GM23338 (cell line): ENCODE measurements at regions not wholly inside any gene's neighbourhood (a gene's known extent, or its start where the extent isn't known, plus 50 kb on each side); places are given as distances from the start of the nearest gene placed in this dataset.

ENCODE experiments used
- ATAC-seq: fragments of 200-7000 bp; cut with Tn5 transposase; 3 replicates; pipeline ENCODE4 v1.9.1; 2020
- DNase-seq: peaks from one replicate; pipeline ENCODE4 v3.0.0-alpha.2; 2015; ENCODE audit warnings: low spot score
- H2AFZ ChIP-seq: fragments of 200-600 bp; sonication (generic); 2 replicates; pipeline ENCODE4 v1.8.0; 2016; ENCODE audit warnings: antibody characterized with exemption, mild to moderate bottlenecking, moderate library complexity
- H3F3A ChIP-seq: fragments of 200-600 bp; sonication (generic); replicated peaks from 2 replicates; pipeline ENCODE4 v1.8.0; 2017; ENCODE audit warnings: antibody characterized with exemption, mixed run types, low read depth
- H3K27ac ChIP-seq: fragments of 200-600 bp; sonication (generic); 2 replicates; pipeline ENCODE4 v1.6.1; 2016; ENCODE audit warnings: low read depth
- H3K27me3 ChIP-seq: fragments of 200-600 bp; sonication (generic); 2 replicates; pipeline ENCODE4 v1.8.0; 2016; ENCODE audit warnings: mild to moderate bottlenecking, mixed run types, moderate library complexity; ENCODE audit not compliant: insufficient read depth
- H3K36me3 ChIP-seq: fragments of 200-600 bp; sonication (generic); 2 replicates; pipeline ENCODE4 v1.8.0; 2016; ENCODE audit warnings: mild to moderate bottlenecking; ENCODE audit not compliant: insufficient read depth
- H3K4me1 ChIP-seq: fragments of 200-600 bp; sonication (generic); 2 replicates; pipeline ENCODE4 v1.8.0; 2016; ENCODE audit warnings: mild to moderate bottlenecking, moderate library complexity; ENCODE audit not compliant: insufficient read depth
- H3K4me2 ChIP-seq: fragments of 200-600 bp; sonication (generic); 2 replicates; pipeline ENCODE4 v1.7.1; 2017; ENCODE audit warnings: mixed run types
- H3K4me3 ChIP-seq: fragments of 200-600 bp; sonication (generic); 2 replicates; pipeline ENCODE4 v1.6.1; 2016; ENCODE audit warnings: mixed run types
- H3K79me2 ChIP-seq: fragments of 200-600 bp; sonication (generic); replicated peaks from 2 replicates; pipeline ENCODE4 v1.8.0; 2017; ENCODE audit warnings: mild to moderate bottlenecking; ENCODE audit not compliant: insufficient read depth
- H3K9me2 ChIP-seq: fragments of 200-600 bp; sonication (generic); 2 replicates; pipeline ENCODE4 v1.8.0; 2017; ENCODE audit not compliant: insufficient read depth
- H4K20me1 ChIP-seq: fragments of 200-600 bp; sonication (generic); replicated peaks from 2 replicates; pipeline ENCODE4 v1.8.0; 2017; ENCODE audit warnings: mild to moderate bottlenecking; ENCODE audit not compliant: insufficient read depth
- H3K27ac Mint-ChIP-seq: 2 replicates; pipeline ENCODE4 v1.8.0; 2020; ENCODE audit warnings: inconsistent platforms, mild to moderate bottlenecking, moderate library complexity, mixed read lengths
- H3K27me3 Mint-ChIP-seq: 3 replicates; pipeline ENCODE4 v1.8.0; 2022; ENCODE audit warnings: low read depth, mild to moderate bottlenecking, moderate library complexity, mixed read lengths, inconsistent platforms; ENCODE audit not compliant: insufficient read depth, poor library complexity
- H3K36me3 Mint-ChIP-seq: 3 replicates; pipeline ENCODE4 v1.8.0; 2021; ENCODE audit warnings: low read depth, mild to moderate bottlenecking, inconsistent platforms, moderate library complexity, mixed read lengths
- H3K4me1 Mint-ChIP-seq: 3 replicates; pipeline ENCODE4 v1.8.0; 2020; ENCODE audit warnings: mild to moderate bottlenecking, inconsistent platforms, mixed read lengths
- H3K4me3 Mint-ChIP-seq: 3 replicates; pipeline ENCODE4 v1.8.0; 2021; ENCODE audit warnings: moderate library complexity, mild to moderate bottlenecking, inconsistent platforms, mixed read lengths
- H3K9me3 Mint-ChIP-seq: 3 replicates; pipeline ENCODE4 v1.8.0; 2020; ENCODE audit warnings: moderate library complexity, mild to moderate bottlenecking, inconsistent platforms, mixed read lengths
- CTCF ChIP-seq, 2 experiments: fragments of 200-600 bp in 1 of 2; sonication (generic) in 1 of 2; conservative IDR thresholded peaks; 2 replicates each; pipeline versions ENCODE4 v1.5.1 to v1.6.1; 2016 to 2017; ENCODE audit warnings: antibody characterized with exemption in 2 of 2, low read depth in 2 of 2, mild to moderate bottlenecking in 2 of 2, moderate library complexity in 1 of 2
- ETS1 ChIP-seq: IDR thresholded peaks from 2 replicates; pipeline ENCODE4 v1.6.1; 2016; ENCODE audit warnings: antibody characterized with exemption
- EZH2 ChIP-seq: fragments of 200-600 bp; sonication (generic); IDR thresholded peaks from one replicate; pipeline ENCODE4 v1.8.0; 2017; ENCODE audit warnings: antibody characterized with exemption, mild to moderate bottlenecking, low read depth; ENCODE audit not compliant: unreplicated experiment
- EZH2phosphoT487 ChIP-seq: fragments of 200-600 bp; sonication (generic); IDR thresholded peaks from one replicate; pipeline ENCODE4 v1.8.1; 2018; ENCODE audit warnings: antibody characterized with exemption; ENCODE audit not compliant: unreplicated experiment
- JUNB ChIP-seq: IDR thresholded peaks from one replicate; pipeline ENCODE4 v1.6.1; 2016; ENCODE audit warnings: antibody characterized with exemption; ENCODE audit not compliant: unreplicated experiment
- STAT1 ChIP-seq: IDR thresholded peaks from one replicate; pipeline ENCODE4 v1.6.1; 2016; ENCODE audit warnings: antibody characterized with exemption; ENCODE audit not compliant: unreplicated experiment
- ZNF331 ChIP-seq: fragments of 250-450 bp; sonication (Bioruptor Pico); IDR thresholded peaks from 2 replicates; pipeline ENCODE4 v1.5.0; 2020; ENCODE audit warnings: low read depth, mild to moderate bottlenecking, moderate library complexity
- ZNF462 ChIP-seq: fragments of 250-450 bp; sonication (Bioruptor Pico); IDR thresholded peaks from 2 replicates; pipeline ENCODE4 v1.5.0; 2020; ENCODE audit warnings: mild to moderate bottlenecking, moderate library complexity

- no peaks in the 10 kb centered on the region for H4K20me1 ChIP-seq
- H3F3A ChIP-seq: no peaks in the 10 kb centered on the region
- H3K27me3 Mint-ChIP-seq: no peaks in the 10 kb centered on the region
- H3K36me3 Mint-ChIP-seq: peaks cover 32% of the 10 kb centered on the region
- no peak overlapping the region for H3K4me3 ChIP-seq
- H3K27me3 ChIP-seq: no peaks in the 10 kb centered on the region
- H3K4me2 ChIP-seq: no peak overlapping the region
- TF ChIP-seq JUNB (no peak), ZNF331 (CRISPR knock-in tag) (no peak), ETS1 (no peak), STAT1 (no peak), CTCF (conservative IDR thresholded peaks at IDR 0.05; ENCODE audit: low read depth in 2 of 2) (no peak), EZH2 (no peak), ZNF462 (CRISPR knock-in tag) (no peak), EZH2phosphoT487 (no peak)
- H3K36me3 ChIP-seq: peaks cover 4% of the 10 kb centered on the region; the same call in 1 of the 2 replicates
- peaks cover 46% of the 10 kb centered on the region for H3K9me3 Mint-ChIP-seq
- H3K9me2 ChIP-seq: peaks cover 7% of the 10 kb centered on the region; the same call in 1 of the 2 replicates
- no peak overlapping the region for H2AFZ ChIP-seq
- no peak for DNase-seq
- no peak for ATAC-seq
- H3K27ac Mint-ChIP-seq: no peak overlapping the region
- H3K4me3 Mint-ChIP-seq: no peak overlapping the region
- H3K79me2 ChIP-seq: no peaks in the 10 kb centered on the region
- H3K4me1 ChIP-seq: 0 out of 2 replicates have a peak, but pooled peaks cover 2% of the 10 kb centered on the region
- no peak overlapping the region for H3K27ac ChIP-seq
- H3K4me1 Mint-ChIP-seq: peaks cover 10% of the 10 kb centered on the region; the same call in 2 of the 3 replicates
Measured at GRCh38 chr5:158033076-158033475, 174.1 kb upstream of the CLINT1 start.
